ENCODE measurements at regions not wholly inside any gene's neighbourhood (a gene's known extent, or its start where the extent isn't known, plus 50 kb on each side); places are given as distances from the start of the nearest gene placed in this dataset.

GRCh38 chr2:125310657-125311364 is 1285.7 kb downstream of the CNTNAP5 start:
- no peak for TF ChIP-seq EZH2 (IDR thresholded peaks at IDR 0.05; ENCODE audit: low read depth, unreplicated experiment)
- TF ChIP-seq CTCF (conservative IDR thresholded peaks at IDR 0.05; ENCODE audit: low read depth in 2 of 2): no peak
- TF ChIP-seq POLR2AphosphoS5 (IDR thresholded peaks at IDR 0.05; ENCODE audit: low read depth): no peak
- no peak for TF ChIP-seq REST (IDR thresholded peaks at IDR 0.05; ENCODE audit: unreplicated experiment)
- no peak for TF ChIP-seq JUNB (IDR thresholded peaks at IDR 0.05; ENCODE audit: unreplicated experiment)
- TF ChIP-seq CREB1 (CRISPR knock-in tag; IDR thresholded peaks at IDR 0.05; ENCODE audit: low read depth): no peak
- no peak for TF ChIP-seq EZH2phosphoT487 (IDR thresholded peaks at IDR 0.05; ENCODE audit: unreplicated experiment)
- no peak for TF ChIP-seq NANOG (IDR thresholded peaks at IDR 0.05; ENCODE audit: borderline replicate concordance)
- TF ChIP-seq ZNF331 (CRISPR knock-in tag; IDR thresholded peaks at IDR 0.05; ENCODE audit: low read depth): no peak
- TF ChIP-seq STAT1 (IDR thresholded peaks at IDR 0.05; ENCODE audit: unreplicated experiment): no peak
